PC-9 (cell line): ENCODE measurements at regions not wholly inside any gene's neighbourhood (a gene's known extent, or its start where the extent isn't known, plus 50 kb on each side); places are given as distances from the start of the nearest gene placed in this dataset.

Experiments used
- EZH2 ChIP-seq: fragments of 200-600 bp; sonication (generic); IDR thresholded peaks from 2 replicates; pipeline ENCODE4 v1.8.0; 2017; ENCODE audit warnings: antibody characterized with exemption, low read depth
- TF ChIP-seq, protein P1 (sequence below): fragments of 200-600 bp; sonication (generic); conservative IDR thresholded peaks from 2 replicates; pipeline ENCODE4 v1.6.1; 2017; ENCODE audit warnings: mixed run types, antibody characterized with exemption, mild to moderate bottlenecking, moderate library complexity

DNA sequence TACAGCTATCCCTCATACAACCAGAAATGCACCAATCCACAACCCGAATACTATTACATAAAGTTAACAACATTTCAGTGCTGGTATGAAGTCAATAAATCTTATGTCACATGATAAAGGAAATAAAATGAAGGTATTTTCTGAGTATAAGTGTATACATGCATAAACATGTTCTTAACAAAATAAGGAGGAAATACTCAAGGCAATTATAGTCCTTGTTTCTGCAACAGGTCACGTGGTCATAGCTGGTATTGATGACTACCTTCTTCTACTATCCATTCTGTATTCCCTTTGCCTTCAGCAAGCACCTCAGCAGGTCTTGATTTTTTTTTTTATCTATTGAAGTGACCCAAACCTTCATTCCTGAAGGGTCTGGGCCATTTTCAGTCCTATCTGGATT, 675.6 kb downstream of the RPL10L start:
- TF ChIP-seq, protein P1, sequence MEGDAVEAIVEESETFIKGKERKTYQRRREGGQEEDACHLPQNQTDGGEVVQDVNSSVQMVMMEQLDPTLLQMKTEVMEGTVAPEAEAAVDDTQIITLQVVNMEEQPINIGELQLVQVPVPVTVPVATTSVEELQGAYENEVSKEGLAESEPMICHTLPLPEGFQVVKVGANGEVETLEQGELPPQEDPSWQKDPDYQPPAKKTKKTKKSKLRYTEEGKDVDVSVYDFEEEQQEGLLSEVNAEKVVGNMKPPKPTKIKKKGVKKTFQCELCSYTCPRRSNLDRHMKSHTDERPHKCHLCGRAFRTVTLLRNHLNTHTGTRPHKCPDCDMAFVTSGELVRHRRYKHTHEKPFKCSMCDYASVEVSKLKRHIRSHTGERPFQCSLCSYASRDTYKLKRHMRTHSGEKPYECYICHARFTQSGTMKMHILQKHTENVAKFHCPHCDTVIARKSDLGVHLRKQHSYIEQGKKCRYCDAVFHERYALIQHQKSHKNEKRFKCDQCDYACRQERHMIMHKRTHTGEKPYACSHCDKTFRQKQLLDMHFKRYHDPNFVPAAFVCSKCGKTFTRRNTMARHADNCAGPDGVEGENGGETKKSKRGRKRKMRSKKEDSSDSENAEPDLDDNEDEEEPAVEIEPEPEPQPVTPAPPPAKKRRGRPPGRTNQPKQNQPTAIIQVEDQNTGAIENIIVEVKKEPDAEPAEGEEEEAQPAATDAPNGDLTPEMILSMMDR, result no peak
- no peak for TF ChIP-seq EZH2
